ENCODE measurements at regions not wholly inside any gene's neighbourhood (a gene's known extent, or its start where the extent isn't known, plus 50 kb on each side); places are given as distances from the start of the nearest gene placed in this dataset.

GRCh38 chr7:88600695-88601094 lies 158.8 kb upstream of the ZNF804B start:
- no peak overlapping the region for H3K27ac ChIP-seq (ENCODE audit: extremely low read length, insufficient read depth, low read length)
- no peak overlapping the region for H3K4me2 ChIP-seq (ENCODE audit: low read depth, low read length)
- H3K4me3 ChIP-seq (replicated peaks in 1 of 3; ENCODE audit: insufficient read depth in 1 of 3, low read depth in 2 of 3, low read length in 3 of 3): no peak overlapping the region
- FAIRE-seq: no peak
- no peak for ATAC-seq
- POLR2A ChIA-PET: no interaction called here
- H3K9me3 ChIP-seq (ENCODE audit: low read length): no peaks in the 10 kb centered on the region
- no peak overlapping the region for H2AFZ ChIP-seq (ENCODE audit: low read length)
- 3% methylated on average over 4 of the region's 4 CpGs for WGBS (ENCODE audit: low lambda C conversion rate)
- no TSS peak for BruUV-seq (replicated peaks)
- intact Hi-C loops (cut with micrococcal nuclease; ENCODE audit: unreplicated experiment): no loop called here
- H3K4me1 ChIP-seq (ENCODE audit: insufficient read depth, low read length): no peaks in the 10 kb centered on the region
- H3K36me3 ChIP-seq (replicated peaks in 1 of 2; ENCODE audit: control insufficient read depth in 1 of 2, insufficient read depth in 2 of 2, low read length in 2 of 2): no peaks in the 10 kb centered on the region
- no peaks in the 10 kb centered on the region for H3K79me2 ChIP-seq (ENCODE audit: insufficient read depth, low read length)
- CTCF ChIA-PET (ENCODE audit: low intra/inter-chr PET ratio, low total read pairs): no interaction called here
- TF ChIP-seq ZNF652 (CRISPR knock-in tag; IDR thresholded peaks at IDR 0.05; ENCODE audit: borderline replicate concordance, low read depth) (no peak), ZNF337 (CRISPR knock-in tag; IDR thresholded peaks at IDR 0.05; ENCODE audit: borderline replicate concordance, low read depth) (no peak), ZNF709 (CRISPR knock-in tag; IDR thresholded peaks at IDR 0.05) (no peak), ZNF740 (CRISPR knock-in tag; IDR thresholded peaks at IDR 0.05) (no peak), IRF2 (CRISPR knock-in tag; IDR thresholded peaks at IDR 0.05) (no peak), SRSF1 (optimal IDR thresholded peaks at IDR 0.05; ENCODE audit: low read depth, low read length) (no peak), ZNF335 (CRISPR knock-in tag; IDR thresholded peaks at IDR 0.05) (no peak), U2AF1 (optimal IDR thresholded peaks at IDR 0.05; ENCODE audit: low read depth, low read length) (no peak), NRL (CRISPR knock-in tag; IDR thresholded peaks at IDR 0.05; ENCODE audit: borderline replicate concordance) (no peak)
- H3K27me3 ChIP-seq (ENCODE audit: control insufficient read depth in 1 of 2, insufficient read depth in 2 of 2, low read length in 2 of 2): no peaks in the 10 kb centered on the region
- no peak overlapping the region for H3K9ac ChIP-seq (ENCODE audit: insufficient read depth, low read depth, low read length)
- no peaks in the 10 kb centered on the region for H4K20me1 ChIP-seq (ENCODE audit: insufficient read depth, low read length)
- DNase-seq (ENCODE audit: low spot score): no peak
- in situ Hi-C loops (cut with HindIII; ENCODE audit: extremely low pct_ligation_motif_present, low pct_unique_long_range_greater_than_20kb): no loop called here

- Histone ChIP-seq H3K36me3 (replicated peaks in 1 of 2; ENCODE audit: control insufficient read depth in 1 of 2, insufficient read depth in 2 of 2, low read length in 2 of 2) (no peaks in the 10 kb centered on the region), H3K79me2 (ENCODE audit: insufficient read depth, low read length) (no peaks in the 10 kb centered on the region), H3K27me3 (ENCODE audit: control insufficient read depth in 1 of 2, insufficient read depth in 2 of 2, low read length in 2 of 2) (no peaks in the 10 kb centered on the region), H3K9ac (ENCODE audit: insufficient read depth, low read depth, low read length) (no peak overlapping the region), H3K4me3 (replicated peaks in 1 of 3; ENCODE audit: insufficient read depth in 1 of 3, low read depth in 2 of 3, low read length in 3 of 3) (no peak overlapping the region), H3K9me3 (ENCODE audit: low read length) (no peaks in the 10 kb centered on the region), H3K4me1 (ENCODE audit: insufficient read depth, low read length) (no peaks in the 10 kb centered on the region), H3K4me2 (ENCODE audit: low read depth, low read length) (no peak overlapping the region), H2AFZ (ENCODE audit: low read length) (no peak overlapping the region), H3K27ac (ENCODE audit: extremely low read length, insufficient read depth, low read length) (no peak overlapping the region), H4K20me1 (ENCODE audit: insufficient read depth, low read length) (no peaks in the 10 kb centered on the region)
- DNase-seq (ENCODE audit: low spot score) (no peak), FAIRE-seq (no peak), ATAC-seq (no peak)
- POLR2A ChIA-PET: no interaction called here
- in situ Hi-C loops (cut with HindIII; ENCODE audit: extremely low pct_ligation_motif_present, low pct_unique_long_range_greater_than_20kb): no loop called here
- BruUV-seq (replicated peaks): no TSS peak
- CTCF ChIA-PET (ENCODE audit: low intra/inter-chr PET ratio, low total read pairs): no interaction called here
- no peak for TF ChIP-seq UBTF (CRISPR knock-in tag; IDR thresholded peaks at IDR 0.05)
- WGBS (ENCODE audit: low lambda C conversion rate): 3% methylated on average over 3 of the region's 3 CpGs
- intact Hi-C loops (cut with micrococcal nuclease; ENCODE audit: unreplicated experiment): no loop called here
These were observed 160.0 kb upstream of the ZNF804B start for GRCh38 chr7:88599528-88599927.
